SK-N-SH treated with all-trans-retinoic acid at 6 μM for 48 hours (cell line): ENCODE measurements at regions not wholly inside any gene's neighbourhood (a gene's known extent, or its start where the extent isn't known, plus 50 kb on each side); places are given as distances from the start of the nearest gene placed in this dataset.

Experiments used
- ARNTL ChIP-seq: fragments of 450-650 bp; formaldehyde crosslinking; IDR thresholded peaks from 2 replicates; pipeline ENCODE4 v1.5.0; 2020; ENCODE audit warnings: low read depth, mild to moderate bottlenecking, moderate library complexity, borderline replicate concordance
- ESRRG ChIP-seq: fragments of 250-450 bp; sonication (Bioruptor Pico); IDR thresholded peaks from 2 replicates; pipeline ENCODE4 v1.6.1; 2021; ENCODE audit warnings: mild to moderate bottlenecking
- OSR1 ChIP-seq: fragments of 250-450 bp; sonication (Bioruptor Pico); IDR thresholded peaks from 2 replicates; pipeline ENCODE4 v1.8.0; 2022; ENCODE audit warnings: moderate library complexity, mild to moderate bottlenecking, inconsistent platforms
- SNAI2 ChIP-seq: fragments of 250-450 bp; sonication (Bioruptor Pico); IDR thresholded peaks from 2 replicates; pipeline ENCODE4 v1.5.0; 2020; ENCODE audit warnings: mild to moderate bottlenecking, moderate library complexity
- TOX ChIP-seq: fragments of 250-450 bp; sonication (Bioruptor Pico); IDR thresholded peaks from 2 replicates; pipeline ENCODE4 v1.8.0; 2021; ENCODE audit warnings: mild to moderate bottlenecking, moderate library complexity, borderline replicate concordance
- ZC3H10 ChIP-seq: fragments of 250-450 bp; sonication (Bioruptor Pico); IDR thresholded peaks from 2 replicates; pipeline ENCODE4 v1.5.1; 2021; ENCODE audit warnings: mild to moderate bottlenecking, moderate library complexity
- ZFP3 ChIP-seq: fragments of 250-450 bp; sonication (Bioruptor Pico); IDR thresholded peaks from 2 replicates; pipeline ENCODE4 v1.5.0; 2020; ENCODE audit warnings: mild to moderate bottlenecking, moderate library complexity
- ZFP30 ChIP-seq: fragments of 450-650 bp; formaldehyde crosslinking; IDR thresholded peaks from 2 replicates; pipeline ENCODE4 v1.5.0; 2022; ENCODE audit warnings: mild to moderate bottlenecking, moderate library complexity
- ZNF565 ChIP-seq: fragments of 450-650 bp; formaldehyde crosslinking; conservative IDR thresholded peaks from 2 replicates; pipeline ENCODE4 v1.5.0; 2020; ENCODE audit warnings: low read depth, mild to moderate bottlenecking, moderate library complexity
- ZNF70 ChIP-seq: fragments of 450-650 bp; formaldehyde crosslinking; IDR thresholded peaks from 2 replicates; pipeline ENCODE4 v1.5.0; 2020; ENCODE audit warnings: mild to moderate bottlenecking, moderate library complexity
- ZNF8 ChIP-seq: fragments of 450-650 bp; formaldehyde crosslinking; IDR thresholded peaks from 2 replicates; pipeline ENCODE4 v1.5.0; 2020; ENCODE audit warnings: mild to moderate bottlenecking, moderate library complexity
- TF ChIP-seq, protein P1 (sequence below): fragments of 250-450 bp; sonication (Bioruptor Pico); IDR thresholded peaks from 2 replicates; pipeline ENCODE4 v1.5.1; 2021; ENCODE audit warnings: mild to moderate bottlenecking, moderate library complexity
- TF ChIP-seq, protein P2 (sequence below): fragments of 250-450 bp; sonication (Bioruptor Pico); IDR thresholded peaks from 2 replicates; pipeline ENCODE4 v1.8.0; 2020; ENCODE audit warnings: mild to moderate bottlenecking, moderate library complexity, borderline replicate concordance

DNA sequence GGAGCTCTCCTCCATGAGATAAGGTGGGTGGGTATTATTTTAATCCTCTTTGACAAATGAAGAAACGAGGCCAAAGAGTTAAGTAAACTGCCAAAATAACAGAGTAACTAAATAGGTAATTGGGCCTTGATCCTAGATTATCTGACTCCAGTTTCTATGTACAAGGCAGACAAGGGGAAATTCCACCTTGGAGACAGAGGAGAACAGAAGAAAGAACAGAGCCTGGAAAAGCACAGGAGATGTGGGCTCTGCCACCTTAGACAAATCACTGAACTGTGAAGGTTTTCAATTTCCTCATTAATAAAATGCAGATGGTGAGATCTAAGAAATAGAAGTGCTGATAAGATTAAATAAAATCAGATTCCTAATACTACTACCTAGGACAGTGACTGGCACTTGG, 310.2 kb upstream of the TLE3 start:
- TF ChIP-seq OSR1 (no peak), ESRRG (CRISPR knock-in tag) (no peak), ZFP30 (no peak), TOX (no peak), ZNF70 (CRISPR knock-in tag) (no peak), ARNTL (no peak), ZFP3 (CRISPR knock-in tag) (no peak), ZC3H10 (CRISPR knock-in tag) (no peak), ZNF565 (CRISPR knock-in tag) (no peak), ZNF8 (CRISPR knock-in tag) (no peak), SNAI2 (CRISPR knock-in tag) (no peak)
- TF ChIP-seq, protein P1, sequence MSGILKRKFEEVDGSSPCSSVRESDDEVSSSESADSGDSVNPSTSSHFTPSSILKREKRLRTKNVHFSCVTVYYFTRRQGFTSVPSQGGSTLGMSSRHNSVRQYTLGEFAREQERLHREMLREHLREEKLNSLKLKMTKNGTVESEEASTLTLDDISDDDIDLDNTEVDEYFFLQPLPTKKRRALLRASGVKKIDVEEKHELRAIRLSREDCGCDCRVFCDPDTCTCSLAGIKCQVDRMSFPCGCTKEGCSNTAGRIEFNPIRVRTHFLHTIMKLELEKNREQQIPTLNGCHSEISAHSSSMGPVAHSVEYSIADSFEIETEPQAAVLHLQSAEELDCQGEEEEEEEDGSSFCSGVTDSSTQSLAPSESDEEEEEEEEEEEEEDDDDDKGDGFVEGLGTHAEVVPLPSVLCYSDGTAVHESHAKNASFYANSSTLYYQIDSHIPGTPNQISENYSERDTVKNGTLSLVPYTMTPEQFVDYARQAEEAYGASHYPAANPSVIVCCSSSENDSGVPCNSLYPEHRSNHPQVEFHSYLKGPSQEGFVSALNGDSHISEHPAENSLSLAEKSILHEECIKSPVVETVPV (CRISPR knock-in tag) = no peak
- TF ChIP-seq, protein P2, sequence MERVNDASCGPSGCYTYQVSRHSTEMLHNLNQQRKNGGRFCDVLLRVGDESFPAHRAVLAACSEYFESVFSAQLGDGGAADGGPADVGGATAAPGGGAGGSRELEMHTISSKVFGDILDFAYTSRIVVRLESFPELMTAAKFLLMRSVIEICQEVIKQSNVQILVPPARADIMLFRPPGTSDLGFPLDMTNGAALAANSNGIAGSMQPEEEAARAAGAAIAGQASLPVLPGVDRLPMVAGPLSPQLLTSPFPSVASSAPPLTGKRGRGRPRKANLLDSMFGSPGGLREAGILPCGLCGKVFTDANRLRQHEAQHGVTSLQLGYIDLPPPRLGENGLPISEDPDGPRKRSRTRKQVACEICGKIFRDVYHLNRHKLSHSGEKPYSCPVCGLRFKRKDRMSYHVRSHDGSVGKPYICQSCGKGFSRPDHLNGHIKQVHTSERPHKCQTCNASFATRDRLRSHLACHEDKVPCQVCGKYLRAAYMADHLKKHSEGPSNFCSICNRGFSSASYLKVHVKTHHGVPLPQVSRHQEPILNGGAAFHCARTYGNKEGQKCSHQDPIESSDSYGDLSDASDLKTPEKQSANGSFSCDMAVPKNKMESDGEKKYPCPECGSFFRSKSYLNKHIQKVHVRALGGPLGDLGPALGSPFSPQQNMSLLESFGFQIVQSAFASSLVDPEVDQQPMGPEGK (CRISPR knock-in tag) = no peak
